ENCODE measurements at regions not wholly inside any gene's neighbourhood (a gene's known extent, or its start where the extent isn't known, plus 50 kb on each side); places are given as distances from the start of the nearest gene placed in this dataset.
"Not testable (repeated sequence)": the region's sequence is repeated elsewhere in the genome, so short reads cannot be mapped to it uniquely, and the experiment has no call there.

GRCh38 chr17:13415871-13416416, 185.8 kb downstream of the HS3ST3A1 start:
- no peaks in the 10 kb centered on the region for H3K27me3 ChIP-seq (replicated peaks; ENCODE audit: control insufficient read depth, insufficient read depth, low read length)
- Mint-ChIP-seq H3K27me3 (ENCODE audit: insufficient read depth, unreplicated experiment) (no peaks in the 10 kb centered on the region), H3K4me1 (ENCODE audit: low read depth, unreplicated experiment) (peaks cover 18% of the 10 kb centered on the region), H3K9me3 (ENCODE audit: unreplicated experiment) (peaks cover 3% of the 10 kb centered on the region), H3K27ac (ENCODE audit: unreplicated experiment) (no peak overlapping the region), H3K36me3 (ENCODE audit: insufficient read depth, unreplicated experiment) (no peaks in the 10 kb centered on the region), H3K4me3 (ENCODE audit: unreplicated experiment) (no peak overlapping the region)
- BruUV-seq (replicated peaks) = no TSS peak
- H3K4me3 ChIP-seq (ENCODE audit: low read depth, low read length) = no peak overlapping the region
- intact Hi-C loops (cut with micrococcal nuclease; ENCODE audit: unreplicated experiment) = no loop called here
- CTCF ChIA-PET = no interaction called here
- no peaks in the 10 kb centered on the region for H3K36me3 ChIP-seq (ENCODE audit: control insufficient read depth, insufficient read depth, low read length)
- TF ChIP-seq CTCF (IDR thresholded peaks at IDR 0.05; ENCODE audit: insufficient read depth in 1 of 2, low read depth in 1 of 2, low read length in 1 of 2, severe bottlenecking in 1 of 2, unreplicated experiment in 1 of 2) = no peak
- DNase-seq = peak; percentile 50 to 67
- POLR2A ChIA-PET = no interaction called here
- H3K4me1 ChIP-seq = peaks cover 22% of the 10 kb centered on the region
- H3K9me3 ChIP-seq = no peaks in the 10 kb centered on the region

GRCh38 chr17:13415200-13415599, 186.5 kb downstream of the HS3ST3A1 start:
- H3K4me3 Mint-ChIP-seq (ENCODE audit: unreplicated experiment); H3K4me3 ChIP-seq (ENCODE audit: low read depth, low read length); H3K27me3 ChIP-seq (replicated peaks; ENCODE audit: control insufficient read depth, insufficient read depth, low read length); H3K27ac Mint-ChIP-seq (ENCODE audit: unreplicated experiment); POLR2A ChIA-PET; CTCF ChIA-PET; H3K27me3 Mint-ChIP-seq (ENCODE audit: insufficient read depth, unreplicated experiment); H3K9me3 ChIP-seq; H3K36me3 ChIP-seq (ENCODE audit: control insufficient read depth, insufficient read depth, low read length); H3K9me3 Mint-ChIP-seq (ENCODE audit: unreplicated experiment); BruUV-seq (replicated peaks); H3K36me3 Mint-ChIP-seq (ENCODE audit: insufficient read depth, unreplicated experiment); DNase-seq; intact Hi-C loops (cut with micrococcal nuclease; ENCODE audit: unreplicated experiment): not testable (repeated sequence)
- H3K4me1 ChIP-seq = peaks cover 15% of the 10 kb centered on the region
- H3K4me1 Mint-ChIP-seq (ENCODE audit: low read depth, unreplicated experiment) = peaks cover 14% of the 10 kb centered on the region

- Histone ChIP-seq H3K4me1 (peaks cover 14% of the 10 kb centered on the region), H3K36me3 (ENCODE audit: control insufficient read depth, insufficient read depth, low read length) (no peaks in the 10 kb centered on the region), H3K27me3 (replicated peaks; ENCODE audit: control insufficient read depth, insufficient read depth, low read length) (no peaks in the 10 kb centered on the region), H3K4me3 (ENCODE audit: low read depth, low read length) (no peak overlapping the region), H3K9me3 (no peaks in the 10 kb centered on the region)
- H3K4me1 Mint-ChIP-seq (ENCODE audit: low read depth, unreplicated experiment) = peaks cover 18% of the 10 kb centered on the region
- ChIA-PET POLR2A (no interaction called here), CTCF (no interaction called here)
- intact Hi-C loops (cut with micrococcal nuclease; ENCODE audit: unreplicated experiment) = no loop called here
- TF ChIP-seq CTCF (IDR thresholded peaks at IDR 0.05; ENCODE audit: insufficient read depth in 1 of 2, low read depth in 1 of 2, low read length in 1 of 2, severe bottlenecking in 1 of 2, unreplicated experiment in 1 of 2) = no peak
- DNase-seq = no peak
- BruUV-seq (replicated peaks) = no TSS peak
- H3K27ac Mint-ChIP-seq (ENCODE audit: unreplicated experiment) = no peak overlapping the region
- no peaks in the 10 kb centered on the region for H3K36me3 Mint-ChIP-seq (ENCODE audit: insufficient read depth, unreplicated experiment)
- H3K27me3 Mint-ChIP-seq (ENCODE audit: insufficient read depth, unreplicated experiment) = no peaks in the 10 kb centered on the region
- H3K4me3 Mint-ChIP-seq (ENCODE audit: unreplicated experiment) = no peak overlapping the region
- H3K9me3 Mint-ChIP-seq (ENCODE audit: unreplicated experiment) = no peaks in the 10 kb centered on the region
Observed at GRCh38 chr17:13413001-13413400, 188.7 kb downstream of the HS3ST3A1 start.

GRCh38 chr17:13410874-13411273, 190.9 kb downstream of the HS3ST3A1 start:
- TF ChIP-seq CTCF (IDR thresholded peaks at IDR 0.05; ENCODE audit: insufficient read depth in 1 of 2, low read depth in 1 of 2, low read length in 1 of 2, severe bottlenecking in 1 of 2, unreplicated experiment in 1 of 2) = no peak
- Mint-ChIP-seq H3K36me3 (ENCODE audit: insufficient read depth, unreplicated experiment) (no peaks in the 10 kb centered on the region), H3K9me3 (ENCODE audit: unreplicated experiment) (no peaks in the 10 kb centered on the region), H3K27me3 (ENCODE audit: insufficient read depth, unreplicated experiment) (no peaks in the 10 kb centered on the region), H3K4me3 (ENCODE audit: unreplicated experiment) (no peak overlapping the region), H3K27ac (ENCODE audit: unreplicated experiment) (no peak overlapping the region), H3K4me1 (ENCODE audit: low read depth, unreplicated experiment) (peaks cover 14% of the 10 kb centered on the region)
- Histone ChIP-seq H3K36me3 (ENCODE audit: control insufficient read depth, insufficient read depth, low read length) (no peaks in the 10 kb centered on the region), H3K9me3 (no peaks in the 10 kb centered on the region), H3K4me1 (peaks cover 6% of the 10 kb centered on the region; the same call in 1 of the 2 replicates), H3K27me3 (replicated peaks; ENCODE audit: control insufficient read depth, insufficient read depth, low read length) (no peaks in the 10 kb centered on the region), H3K4me3 (ENCODE audit: low read depth, low read length) (no peak overlapping the region)
- ChIA-PET CTCF (no interaction called here), POLR2A (no interaction called here)
- BruUV-seq (replicated peaks) = no TSS peak
- DNase-seq = no peak
- intact Hi-C loops (cut with micrococcal nuclease; ENCODE audit: unreplicated experiment) = no loop called here
